H1 (cell line): ENCODE measurements at regions not wholly inside any gene's neighbourhood (a gene's known extent, or its start where the extent isn't known, plus 50 kb on each side); places are given as distances from the start of the nearest gene placed in this dataset.

Experiments used
- CTCF ChIA-PET: fragments of 300-600 bp; sonication (Branson Sonifier 250); formaldehyde crosslinking; loops from one replicate; lab custom pipeline; 2021; ENCODE audit not compliant: partially characterized antibody; lab: Charles Lee
- POLR2A ChIA-PET: fragments of 300-600 bp; sonication (Branson Sonifier 250); formaldehyde crosslinking; loops from one replicate; lab custom pipeline; 2021; ENCODE audit warnings: inconsistent platforms; ENCODE audit not compliant: partially characterized antibody; lab: Charles Lee
- DNase-seq, 2 experiments: peaks; one replicate each; pipeline versions ENCODE4 v3.0.0 to v3.0.0-alpha.2; 2010 to 2022; ENCODE audit warnings: low spot score in 2 of 2, low read depth in 1 of 2, mixed read lengths in 1 of 2
- FAIRE-seq: peaks from 2 replicates; lab custom pipeline; 2011; peaks lifted over from hg19 to GRCh38; lab: Jason Lieb, UNC
- H2AFZ ChIP-seq: 2 replicates; pipeline ENCODE4 v1.8.1; 2012; ENCODE audit warnings: low read length, inconsistent platforms
- H2AK5ac ChIP-seq: 2 replicates; pipeline ENCODE4 v1.6.1; 2013; ENCODE audit warnings: low read depth, low read length
- H2BK120ac ChIP-seq: replicated peaks from 2 replicates; pipeline ENCODE3; 2013; ENCODE audit warnings: low read depth, low read length, inconsistent platforms
- H2BK12ac ChIP-seq: 2 replicates; pipeline ENCODE4 v1.6.1; 2013; ENCODE audit warnings: low read depth, low read length
- H2BK15ac ChIP-seq: 2 replicates; pipeline ENCODE4 v1.6.1; 2013; ENCODE audit warnings: low read length
- H2BK20ac ChIP-seq: 2 replicates; pipeline ENCODE4 v1.6.1; 2013; ENCODE audit warnings: low read length
- H2BK5ac ChIP-seq: 2 replicates; pipeline ENCODE4 v1.6.1; 2013; ENCODE audit warnings: low read depth, low read length
- H3K14ac ChIP-seq: 2 replicates; pipeline ENCODE4 v1.6.1; 2013; ENCODE audit warnings: inconsistent platforms; ENCODE audit not compliant: insufficient read length
- H3K18ac ChIP-seq: 2 replicates; pipeline ENCODE4 v1.6.1; 2013; ENCODE audit warnings: low read length; ENCODE audit errors: extremely low read depth
- H3K23ac ChIP-seq: 2 replicates; pipeline ENCODE4 v1.6.1; 2013; ENCODE audit warnings: inconsistent platforms; ENCODE audit not compliant: insufficient read length
- H3K23me2 ChIP-seq: 2 replicates; pipeline ENCODE4 v1.6.1; 2013; ENCODE audit warnings: low read depth, low read length
- H3K27ac ChIP-seq: 2 replicates; pipeline ENCODE4 v1.6.1; 2011; ENCODE audit warnings: low read depth, low read length, inconsistent platforms
- H3K27me3 ChIP-seq, 4 experiments: replicated peaks in 1 of 4; 1 replicate in 1 of 4; 2 replicates in 3 of 4; pipeline versions ENCODE4 v1.6.1 to v1.8.1; 2011 to 2013; ENCODE audit warnings: low read length in 3 of 4, mild to moderate bottlenecking in 3 of 4, inconsistent platforms in 2 of 4, mixed read lengths in 2 of 4, moderate library complexity in 1 of 4; ENCODE audit not compliant: control insufficient read depth in 3 of 4, insufficient read depth in 3 of 4; ENCODE audit errors: extremely low read depth in 1 of 4
- H3K36me3 ChIP-seq, 4 experiments: 2 replicates each; pipeline versions ENCODE4 v1.6.1 to v1.8.1; 2011 to 2013; ENCODE audit warnings: mild to moderate bottlenecking in 4 of 4, low read length in 3 of 4, moderate library complexity in 2 of 4, control low read depth in 1 of 4, inconsistent platforms in 1 of 4; ENCODE audit not compliant: insufficient read depth in 4 of 4, control insufficient read depth in 2 of 4
- H3K4ac ChIP-seq: replicated peaks from 2 replicates; pipeline ENCODE3; 2013; ENCODE audit warnings: low read length, low read depth, mixed read lengths, inconsistent platforms; ENCODE audit not compliant: insufficient read length
- H3K4me1 ChIP-seq, 4 experiments: replicated peaks in 1 of 4; 1 replicate in 1 of 4; 2 replicates in 3 of 4; pipeline versions ENCODE4 v1.6.1 to v1.8.1; 2011 to 2013; ENCODE audit warnings: low read length in 3 of 4, inconsistent platforms in 2 of 4, mixed read lengths in 1 of 4; ENCODE audit not compliant: insufficient read depth in 4 of 4, control insufficient read depth in 3 of 4
- H3K4me2 ChIP-seq, 2 experiments: 2 replicates each; pipeline versions ENCODE4 v1.6.1 to v1.8.1; 2011 to 2013; ENCODE audit warnings: low read depth in 2 of 2, low read length in 2 of 2, control low read depth in 1 of 2, inconsistent platforms in 1 of 2, mild to moderate bottlenecking in 1 of 2; ENCODE audit not compliant: insufficient read depth in 1 of 2
- H3K4me3 ChIP-seq, 4 experiments: fragments of 200-600, 300-600 bp in 1 of 4; sonication (generic), shearing (Covaris generic), sonication (Bioruptor Twin) in 1 of 4; 2 replicates each; pipeline versions ENCODE4 v1.5.1 to v1.8.1; 2011 to 2016; ENCODE audit warnings: low read length in 4 of 4, low read depth in 3 of 4, control low read depth in 2 of 4, inconsistent platforms in 2 of 4, mild to moderate bottlenecking in 2 of 4, mixed read lengths in 1 of 4, moderate library complexity in 1 of 4; ENCODE audit not compliant: insufficient read depth in 2 of 4; ENCODE audit errors: extremely low read depth in 1 of 4
- H3K56ac ChIP-seq: replicated peaks from 2 replicates; pipeline ENCODE3; 2013; ENCODE audit warnings: low read depth, mild to moderate bottlenecking, mixed read lengths, low read length, inconsistent platforms; ENCODE audit not compliant: insufficient read length
- H3K79me1 ChIP-seq: 2 replicates; pipeline ENCODE4 v1.6.1; 2013; ENCODE audit warnings: low read depth, low read length, control low read depth
- H3K79me2 ChIP-seq, 2 experiments: 2 replicates each; pipeline versions ENCODE4 v1.6.1 to v1.8.1; 2012 to 2013; ENCODE audit warnings: low read length in 2 of 2, mild to moderate bottlenecking in 2 of 2, inconsistent platforms in 1 of 2; ENCODE audit not compliant: insufficient read depth in 2 of 2, control insufficient read depth in 1 of 2
- H3K9ac ChIP-seq, 4 experiments: replicated peaks in 1 of 4; 1 replicate in 1 of 4; 2 replicates in 3 of 4; pipeline versions ENCODE4 v1.6.1 to v1.8.1; 2011 to 2013; ENCODE audit warnings: low read depth in 3 of 4, low read length in 3 of 4, control low read depth in 2 of 4, mild to moderate bottlenecking in 2 of 4, moderate library complexity in 2 of 4, inconsistent platforms in 1 of 4; ENCODE audit errors: extremely low read depth in 1 of 4
- H3K9me3 ChIP-seq, 2 experiments: 2 replicates each; pipeline versions ENCODE4 v1.6.1 to v1.8.1; 2012 to 2013; ENCODE audit warnings: mild to moderate bottlenecking in 2 of 2, moderate library complexity in 2 of 2, control low read depth in 1 of 2, inconsistent platforms in 1 of 2, low read depth in 1 of 2, low read length in 1 of 2, mixed read lengths in 1 of 2; ENCODE audit not compliant: insufficient read depth in 2 of 2
- H4K20me1 ChIP-seq, 2 experiments: replicated peaks in 1 of 2; 2 replicates each; pipeline versions ENCODE3 to v1.8.1; 2011 to 2013; ENCODE audit warnings: inconsistent platforms in 2 of 2, low read length in 2 of 2, mild to moderate bottlenecking in 1 of 2; ENCODE audit not compliant: insufficient read depth in 2 of 2, control insufficient read depth in 1 of 2
- H4K5ac ChIP-seq: 2 replicates; pipeline ENCODE4 v1.6.1; 2013; ENCODE audit warnings: low read length, low read depth, mixed read lengths, inconsistent platforms; ENCODE audit not compliant: insufficient read length
- H4K8ac ChIP-seq: 2 replicates; pipeline ENCODE4 v1.8.0; 2013; ENCODE audit warnings: mild to moderate bottlenecking, moderate library complexity, low read length, inconsistent platforms; ENCODE audit not compliant: insufficient read depth; ENCODE audit errors: extremely low read depth
- H4K91ac ChIP-seq: replicated peaks from 2 replicates; pipeline ENCODE3; 2013; ENCODE audit warnings: low read length, mixed read lengths, inconsistent platforms; ENCODE audit not compliant: insufficient read length
- EGR1 ChIP-seq: IDR thresholded peaks from 2 replicates; pipeline ENCODE4 v1.6.1; 2011; ENCODE audit warnings: low read depth, low read length, borderline replicate concordance
- HDAC2 ChIP-seq, 2 experiments: fragments of 300-600 bp in 1 of 2; sonication (generic) in 1 of 2; IDR thresholded peaks; 2 replicates each; pipeline ENCODE4 v1.6.1; 2011 to 2012; ENCODE audit warnings: low read depth in 2 of 2, low read length in 2 of 2, mild to moderate bottlenecking in 2 of 2, moderate library complexity in 2 of 2, borderline replicate concordance in 1 of 2, inconsistent platforms in 1 of 2
- JUND ChIP-seq: IDR thresholded peaks from 2 replicates; pipeline ENCODE4 v1.6.1; 2011; ENCODE audit warnings: mild to moderate bottlenecking, improper control_type of control experiment, low read length
- KDM4A ChIP-seq: IDR thresholded peaks from one replicate; pipeline ENCODE4 v1.7.1; 2012; ENCODE audit warnings: low read depth, mild to moderate bottlenecking, moderate library complexity, low read length, inconsistent platforms; ENCODE audit not compliant: severe bottlenecking
- KDM5A ChIP-seq: fragments of 200-600 bp; IDR thresholded peaks from 2 replicates; pipeline ENCODE4 v1.7.1; 2012; ENCODE audit warnings: mild to moderate bottlenecking, low read length, inconsistent platforms, mixed read lengths
- RXRA ChIP-seq: IDR thresholded peaks from 2 replicates; pipeline ENCODE4 v1.6.1; 2011; ENCODE audit warnings: low read depth, mild to moderate bottlenecking, low read length, moderate library complexity; ENCODE audit not compliant: insufficient read depth
- TAF1 ChIP-seq: IDR thresholded peaks from 2 replicates; pipeline ENCODE4 v1.6.1; 2011; ENCODE audit warnings: mild to moderate bottlenecking, low read depth, low read length
- WGBS, 2 experiments: shearing (Covaris generic) in 1 of 2; methylation state at CpG; one replicate each; pipeline versions ENCODE4 v1.1.6 to v1.1.7; 2013 to 2015; ENCODE audit warnings: low lambda C conversion rate in 2 of 2, mixed read lengths in 2 of 2, inconsistent platforms in 1 of 2, low coverage in 1 of 2, missing lambda C conversion rate in 1 of 2; ENCODE audit not compliant: insufficient replicate concordance in 2 of 2, insufficient coverage in 1 of 2, insufficient read length in 1 of 2; ENCODE audit errors: extremely low coverage in 1 of 2, missing lambda C conversion rate in 1 of 2; 5-methylcytosine and 5-hydroxymethylcytosine counted together
- TF ChIP-seq, protein P1 (sequence below): IDR thresholded peaks from 2 replicates; pipeline ENCODE4 v1.6.1; 2011; ENCODE audit warnings: low read length, improper control_type of control experiment

DNA sequence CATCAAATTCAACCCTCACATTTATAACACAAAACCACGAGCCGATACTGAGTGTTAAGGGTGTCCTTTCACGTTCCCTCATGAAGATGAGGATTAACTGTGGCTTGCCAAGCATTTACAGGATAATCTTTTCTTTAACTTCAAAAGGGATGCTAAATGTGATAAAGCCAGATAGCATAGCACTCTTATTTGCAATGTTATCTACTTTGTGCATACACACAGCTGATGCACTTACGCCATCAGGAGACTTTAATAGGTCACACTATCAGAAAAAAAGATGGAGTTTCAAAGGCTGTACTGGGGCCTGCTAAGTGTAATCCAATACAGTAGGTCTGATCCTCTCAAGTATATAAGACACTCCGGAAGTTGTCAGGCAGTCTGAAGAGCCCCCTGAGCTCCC is 572.7 kb downstream of the PIK3C3 start:
- no peaks in the 10 kb centered on the region for H3K27me3 ChIP-seq
- no peak overlapping the region for H3K4me3 ChIP-seq
- H3K4me2 ChIP-seq = no peak overlapping the region
- no peak for FAIRE-seq
- H4K8ac ChIP-seq = no peak overlapping the region
- no peak overlapping the region for H2BK5ac ChIP-seq
- H3K56ac ChIP-seq = no peak overlapping the region
- no peak overlapping the region for H3K27ac ChIP-seq
- no peaks in the 10 kb centered on the region for H3K23me2 ChIP-seq
- WGBS, 2 experiments = 95% methylated on average over 5 of the region's 5 CpGs; no CpG with 5 or more reads in 1 of the 2 experiments
- DNase-seq = no peak
- no peak overlapping the region for H3K9ac ChIP-seq
- no peaks in the 10 kb centered on the region for H3K36me3 ChIP-seq
- no peaks in the 10 kb centered on the region for H4K20me1 ChIP-seq
- no peak overlapping the region for H2AK5ac ChIP-seq
- H3K23ac ChIP-seq = no peak overlapping the region
- no peak overlapping the region for H3K4ac ChIP-seq
- H2AFZ ChIP-seq = no peak overlapping the region
- no peaks in the 10 kb centered on the region for H3K79me2 ChIP-seq
- no peak overlapping the region for H2BK20ac ChIP-seq
- H2BK120ac ChIP-seq = no peak overlapping the region
- H3K18ac ChIP-seq = no peak overlapping the region
- no peak overlapping the region for H2BK15ac ChIP-seq
- H2BK12ac ChIP-seq = no peak overlapping the region
- no peak overlapping the region for H4K5ac ChIP-seq
- H3K14ac ChIP-seq = no peak overlapping the region
- H3K4me1 ChIP-seq = no peaks in the 10 kb centered on the region
- CTCF ChIA-PET = interaction anchor here (1.2 kb wide), 1 partner anchor 427 kb away, joined by 5 read pairs; no protein-coding TSS in a partner anchor
- no peak for TF ChIP-seq KDM5A
- no peak for TF ChIP-seq JUND
- no peak for TF ChIP-seq HDAC2 (IDR thresholded peaks at IDR 0.05; ENCODE audit: borderline replicate concordance in 1 of 2, low read depth in 2 of 2, low read length in 2 of 2)
- no peak for TF ChIP-seq RXRA
- no peak for TF ChIP-seq KDM4A
- no peak for TF ChIP-seq EGR1
- no peak for TF ChIP-seq TAF1
- TF ChIP-seq, protein P1, sequence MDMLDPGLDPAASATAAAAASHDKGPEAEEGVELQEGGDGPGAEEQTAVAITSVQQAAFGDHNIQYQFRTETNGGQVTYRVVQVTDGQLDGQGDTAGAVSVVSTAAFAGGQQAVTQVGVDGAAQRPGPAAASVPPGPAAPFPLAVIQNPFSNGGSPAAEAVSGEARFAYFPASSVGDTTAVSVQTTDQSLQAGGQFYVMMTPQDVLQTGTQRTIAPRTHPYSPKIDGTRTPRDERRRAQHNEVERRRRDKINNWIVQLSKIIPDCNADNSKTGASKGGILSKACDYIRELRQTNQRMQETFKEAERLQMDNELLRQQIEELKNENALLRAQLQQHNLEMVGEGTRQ = no peak
- TF ChIP-seq, all 59 proteins: peak for 0
- Histone ChIP-seq H3K9me3 (no peaks in the 10 kb centered on the region), H3K79me1 (no peaks in the 10 kb centered on the region), H4K91ac (no peak overlapping the region)
- POLR2A ChIA-PET = no interaction called here
